Skeletal muscle satellite cell (primary cell): ENCODE measurements at regions not wholly inside any gene's neighbourhood (a gene's known extent, or its start where the extent isn't known, plus 50 kb on each side); places are given as distances from the start of the nearest gene placed in this dataset.

Experiments
- H3K27me3 ChIP-seq: 2 replicates; pipeline ENCODE4 v1.7.0; 2013; ENCODE audit warnings: low read length; ENCODE audit not compliant: control insufficient read depth, insufficient read depth
- H3K36me3 ChIP-seq: 2 replicates; pipeline ENCODE4 v1.7.0; 2013; ENCODE audit warnings: mild to moderate bottlenecking, control low read depth, low read length; ENCODE audit not compliant: insufficient read depth
- H3K4me1 ChIP-seq: 2 replicates; pipeline ENCODE4 v1.7.0; 2013; ENCODE audit warnings: low read length; ENCODE audit not compliant: control insufficient read depth, insufficient read depth
- H3K4me2 ChIP-seq: 2 replicates; pipeline ENCODE4 v1.7.0; 2013; ENCODE audit warnings: mild to moderate bottlenecking, low read length
- H3K4me3 ChIP-seq: 2 replicates; pipeline ENCODE4 v1.7.0; 2013; ENCODE audit warnings: low read length
- H3K9ac ChIP-seq: 2 replicates; pipeline ENCODE4 v1.7.0; 2013; ENCODE audit warnings: mild to moderate bottlenecking, low read depth, low read length, moderate library complexity
- H3K9me3 ChIP-seq: replicated peaks from 2 replicates; pipeline ENCODE4 v1.7.0; 2013; ENCODE audit warnings: mild to moderate bottlenecking, control low read depth, low read length

DNA sequence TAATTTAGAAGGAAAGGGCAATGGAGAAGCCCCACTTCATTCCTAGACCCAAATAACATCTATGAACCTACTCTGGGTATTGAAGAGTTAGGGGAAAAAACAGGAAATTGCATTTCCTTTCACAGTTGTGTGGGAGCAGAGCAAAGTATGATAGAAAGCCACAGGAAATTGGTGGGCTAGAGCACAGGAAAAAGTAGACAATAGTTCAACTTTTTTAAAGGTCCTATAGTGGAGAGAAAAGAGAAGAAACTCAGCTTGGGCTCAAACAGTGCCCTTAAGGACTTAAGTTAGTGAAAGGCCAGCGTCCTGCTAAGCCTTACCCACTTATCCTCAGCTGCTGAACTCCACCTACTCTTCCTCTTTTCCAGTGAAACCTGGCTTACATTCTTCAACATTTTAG lies 258.1 kb downstream of the DPY19L2 start:
- no peak overlapping the region for H3K4me2 ChIP-seq
- no peak overlapping the region for H3K4me3 ChIP-seq
- H3K9ac ChIP-seq: no peak overlapping the region
- H3K9me3 ChIP-seq: no peaks in the 10 kb centered on the region
- H3K27me3 ChIP-seq: peaks cover 5% of the 10 kb centered on the region
- no peaks in the 10 kb centered on the region for H3K36me3 ChIP-seq
- H3K4me1 ChIP-seq: no peaks in the 10 kb centered on the region

DNA sequence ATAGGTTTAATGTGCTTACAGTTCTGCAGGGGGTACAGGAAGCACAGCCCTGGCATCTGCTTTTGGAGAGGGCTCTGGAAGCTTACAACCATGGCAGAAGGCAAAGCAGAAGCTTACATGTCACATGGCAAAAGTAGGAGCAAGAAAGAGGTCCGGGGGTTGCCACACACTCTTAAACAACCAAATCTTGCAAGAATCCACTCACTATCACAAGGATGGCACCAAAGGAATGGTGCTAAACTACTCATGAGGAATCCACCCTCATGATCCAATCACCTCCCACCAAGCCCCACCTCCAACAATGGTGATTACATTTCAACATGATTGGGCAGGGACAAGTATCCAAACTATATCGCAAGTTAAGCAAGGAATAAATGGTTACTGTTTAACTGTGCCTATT lies 255.8 kb upstream of the AVPR1A start:
- Histone ChIP-seq H3K9ac (no peak overlapping the region), H3K36me3 (no peaks in the 10 kb centered on the region), H3K9me3 (no peaks in the 10 kb centered on the region), H3K27me3 (peaks cover 7% of the 10 kb centered on the region), H3K4me1 (no peaks in the 10 kb centered on the region), H3K4me2 (no peak overlapping the region), H3K4me3 (no peak overlapping the region)

GRCh38 chr12:63404611-63405010 lies 253.6 kb upstream of the AVPR1A start:
- H3K9ac ChIP-seq: no peak overlapping the region
- H3K9me3 ChIP-seq: no peaks in the 10 kb centered on the region
- no peaks in the 10 kb centered on the region for H3K36me3 ChIP-seq
- H3K4me3 ChIP-seq: no peak overlapping the region
- no peaks in the 10 kb centered on the region for H3K4me1 ChIP-seq
- no peak overlapping the region for H3K4me2 ChIP-seq
- peaks cover 4% of the 10 kb centered on the region for H3K27me3 ChIP-seq

DNA sequence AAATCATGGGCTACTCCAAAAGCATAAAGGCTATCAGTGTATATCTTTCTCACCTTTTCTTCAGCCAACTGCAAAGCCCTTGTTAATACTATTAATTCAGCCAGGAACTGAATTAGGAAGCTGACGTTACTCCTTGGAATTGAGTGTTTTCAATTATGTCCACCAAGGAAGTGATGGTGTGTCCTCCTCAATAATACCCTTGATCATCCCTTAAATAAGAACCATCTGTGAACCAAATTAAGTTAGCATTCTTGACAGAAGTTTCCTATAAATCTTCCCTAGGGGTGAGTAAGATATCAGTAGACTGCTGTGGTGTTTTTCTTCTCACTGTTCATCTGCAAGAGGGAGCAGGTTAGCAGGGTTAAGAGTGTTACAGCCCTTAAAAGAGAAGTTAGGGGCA lies 252.3 kb upstream of the AVPR1A start:
- H3K36me3 ChIP-seq: no peaks in the 10 kb centered on the region

DNA sequence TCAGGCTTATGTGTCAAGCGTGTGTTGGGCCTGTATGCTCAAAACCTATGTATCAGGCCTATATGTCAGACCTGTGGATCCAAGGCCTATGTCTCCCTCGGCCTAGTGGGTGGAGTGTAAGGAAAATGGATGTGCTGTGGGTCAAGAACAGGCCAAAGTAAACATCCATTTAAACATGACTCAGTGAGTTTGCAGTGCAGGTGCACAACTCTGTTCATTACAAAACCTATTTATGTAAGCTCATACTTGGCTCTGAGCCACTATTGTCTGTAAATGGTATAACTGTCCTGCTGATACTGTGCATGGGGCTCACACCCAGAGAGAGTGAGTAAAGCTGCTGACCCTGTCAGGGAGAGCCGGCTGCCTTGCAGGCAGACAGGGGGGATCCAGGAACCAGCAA lies 249.7 kb upstream of the AVPR1A start:
- Histone ChIP-seq H3K36me3 (no peaks in the 10 kb centered on the region), H3K27me3 (peaks cover 4% of the 10 kb centered on the region), H3K9ac (no peak overlapping the region), H3K9me3 (no peaks in the 10 kb centered on the region), H3K4me2 (no peak overlapping the region), H3K4me3 (no peak overlapping the region), H3K4me1 (no peaks in the 10 kb centered on the region)

More for the DNA sequence above, 252.3 kb upstream of the AVPR1A start:
- no peaks in the 10 kb centered on the region for H3K9me3 ChIP-seq
- H3K4me2 ChIP-seq: no peak overlapping the region
- H3K4me1 ChIP-seq: no peaks in the 10 kb centered on the region
- peaks cover 4% of the 10 kb centered on the region for H3K27me3 ChIP-seq
- no peak overlapping the region for H3K4me3 ChIP-seq
- H3K9ac ChIP-seq: no peak overlapping the region

GRCh38 chr12:63400318-63400717 lies 249.3 kb upstream of the AVPR1A start:
- Histone ChIP-seq H3K4me1 (no peaks in the 10 kb centered on the region), H3K4me3 (no peak overlapping the region), H3K9ac (no peak overlapping the region)

DNA sequence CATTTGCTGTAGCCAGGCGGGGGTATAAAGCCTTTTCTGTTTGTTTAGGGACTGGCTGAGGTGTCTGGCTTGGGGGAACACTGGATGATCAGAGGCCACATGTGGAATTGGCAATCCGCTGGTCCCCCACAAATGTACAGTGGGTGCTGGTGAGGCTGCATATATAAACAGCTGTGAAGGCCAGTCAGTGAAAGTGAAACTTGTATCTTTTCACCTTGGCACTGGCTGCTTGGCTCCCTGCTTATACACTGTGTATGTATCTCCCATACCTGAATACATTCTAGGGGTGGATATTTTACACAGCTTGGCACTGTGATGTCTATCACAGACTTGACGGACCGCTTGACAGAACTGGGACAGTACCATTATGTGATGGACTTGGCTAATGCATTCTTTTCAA lies 246.8 kb upstream of the AVPR1A start:
- H3K36me3 ChIP-seq: no peaks in the 10 kb centered on the region
- H3K4me1 ChIP-seq: no peaks in the 10 kb centered on the region
- H3K9ac ChIP-seq: no peak overlapping the region
- peaks cover 8% of the 10 kb centered on the region for H3K27me3 ChIP-seq
- H3K4me3 ChIP-seq: no peak overlapping the region
- H3K9me3 ChIP-seq: no peaks in the 10 kb centered on the region
- H3K4me2 ChIP-seq: no peak overlapping the region

More at GRCh38 chr12:63400318-63400717, 249.3 kb upstream of the AVPR1A start:
- peaks cover 3% of the 10 kb centered on the region for H3K27me3 ChIP-seq
- H3K4me2 ChIP-seq: no peak overlapping the region
- no peaks in the 10 kb centered on the region for H3K9me3 ChIP-seq
- no peaks in the 10 kb centered on the region for H3K36me3 ChIP-seq

- no peaks in the 10 kb centered on the region for H3K9me3 ChIP-seq
- no peak overlapping the region for H3K4me2 ChIP-seq
- H3K36me3 ChIP-seq: no peaks in the 10 kb centered on the region
- no peak overlapping the region for H3K9ac ChIP-seq
- no peaks in the 10 kb centered on the region for H3K4me1 ChIP-seq
- no peak overlapping the region for H3K4me3 ChIP-seq
- H3K27me3 ChIP-seq: peaks cover 18% of the 10 kb centered on the region
Measured at GRCh38 chr12:63396135-63396534, 245.1 kb upstream of the AVPR1A start.

DNA sequence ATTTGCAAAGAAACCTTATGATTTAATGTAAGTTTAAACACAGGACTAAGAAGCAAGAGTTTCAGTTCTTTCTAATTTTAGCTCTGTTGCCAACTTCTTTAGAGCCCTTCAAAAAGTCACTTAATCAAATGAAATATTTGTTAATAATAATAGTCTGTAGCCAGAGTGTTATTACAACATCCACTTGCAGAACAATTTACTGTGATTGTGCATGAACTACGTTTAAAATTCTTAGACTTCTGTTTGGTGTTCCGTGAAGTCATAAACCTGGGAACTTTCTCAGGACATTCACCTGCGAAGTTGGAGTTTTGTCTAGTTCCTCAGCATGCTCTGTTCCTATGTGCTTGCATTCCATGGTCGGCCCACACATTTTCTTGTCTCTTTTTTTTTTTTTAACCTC lies 244.0 kb upstream of the AVPR1A start:
- H3K36me3 ChIP-seq: no peaks in the 10 kb centered on the region
- no peak overlapping the region for H3K9ac ChIP-seq
- no peaks in the 10 kb centered on the region for H3K4me1 ChIP-seq
- no peaks in the 10 kb centered on the region for H3K9me3 ChIP-seq
- no peak overlapping the region for H3K4me2 ChIP-seq
- H3K27me3 ChIP-seq: peaks cover 22% of the 10 kb centered on the region
- no peak overlapping the region for H3K4me3 ChIP-seq

- Histone ChIP-seq H3K36me3 (no peaks in the 10 kb centered on the region), H3K9ac (no peak overlapping the region), H3K4me1 (no peaks in the 10 kb centered on the region), H3K4me2 (no peak overlapping the region), H3K9me3 (no peaks in the 10 kb centered on the region), H3K27me3 (peaks cover 22% of the 10 kb centered on the region), H3K4me3 (no peak overlapping the region)
Measured at GRCh38 chr12:63394349-63394748, 243.3 kb upstream of the AVPR1A start.

DNA sequence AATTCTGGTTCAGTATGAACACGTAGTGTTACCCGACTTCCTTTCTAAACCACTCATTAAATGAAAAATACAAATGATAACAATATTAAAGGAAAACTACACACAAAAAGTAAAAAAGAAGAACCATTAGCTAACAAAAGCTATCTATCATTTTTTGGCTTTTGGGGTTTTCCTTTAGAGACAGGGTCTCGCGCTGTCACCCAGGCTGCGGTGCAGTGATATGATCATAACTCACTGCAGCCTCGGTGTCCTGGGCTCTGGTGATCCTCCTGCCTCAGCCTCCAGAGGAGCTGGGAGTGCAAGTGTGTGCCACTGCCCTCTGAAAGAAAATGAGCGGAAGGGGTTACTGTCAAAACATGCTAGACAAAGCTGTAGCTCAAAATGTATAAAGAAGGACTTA lies 238.2 kb upstream of the AVPR1A start:
- Histone ChIP-seq H3K9me3 (no peaks in the 10 kb centered on the region), H3K4me2 (no peak overlapping the region), H3K9ac (no peak overlapping the region), H3K36me3 (no peaks in the 10 kb centered on the region), H3K4me1 (no peaks in the 10 kb centered on the region), H3K4me3 (no peak overlapping the region), H3K27me3 (peaks cover 23% of the 10 kb centered on the region)

DNA sequence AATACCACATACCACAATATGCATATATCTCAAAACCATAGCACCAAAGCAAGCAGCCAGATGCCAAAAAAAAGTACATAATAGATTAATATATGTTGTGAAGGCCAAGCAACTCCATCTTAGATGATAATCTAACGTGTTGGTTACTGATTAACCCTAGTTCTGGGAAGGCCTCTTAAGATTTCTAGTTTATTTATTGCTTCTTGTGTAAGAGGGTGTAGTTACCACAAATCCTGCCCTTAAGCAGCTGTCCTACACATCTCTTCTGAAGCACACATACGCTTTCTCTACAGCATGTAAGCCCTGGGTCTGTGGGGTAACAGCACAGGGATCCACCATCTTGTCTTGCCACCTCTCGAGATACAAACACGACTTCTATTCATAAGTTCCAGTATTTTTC lies 236.8 kb upstream of the AVPR1A start:
- no peak overlapping the region for H3K4me3 ChIP-seq
- H3K4me1 ChIP-seq: no peaks in the 10 kb centered on the region
- no peaks in the 10 kb centered on the region for H3K36me3 ChIP-seq
- H3K4me2 ChIP-seq: no peak overlapping the region
- H3K27me3 ChIP-seq: peaks cover 19% of the 10 kb centered on the region
- H3K9ac ChIP-seq: no peak overlapping the region
- H3K9me3 ChIP-seq: no peaks in the 10 kb centered on the region
